Transverse colon (tissue), 3 donors: ENCODE measurements at regions not wholly inside any gene's neighbourhood (a gene's known extent, or its start where the extent isn't known, plus 50 kb on each side); places are given as distances from the start of the nearest gene placed in this dataset.

Experiments
- CTCF ChIP-seq, 5 experiments: fragments of 200-600 bp in 3 of 5; fragments of 450-650 bp in 2 of 5; sonication (generic) in 3 of 5; IDR thresholded peaks; 1 replicate in 2 of 5; 2 replicates in 3 of 5; pipeline ENCODE4 v1.5.1; 2016 to 2017; ENCODE audit warnings: antibody characterized with exemption in 5 of 5, inconsistent platforms in 3 of 5, mild to moderate bottlenecking in 2 of 5, moderate library complexity in 1 of 5
- EP300 ChIP-seq: sonication (generic); formaldehyde crosslinking; IDR thresholded peaks from one replicate; pipeline ENCODE4 v1.6.1; 2017; ENCODE audit warnings: antibody characterized with exemption, low read depth
- POLR2A ChIP-seq: fragments of 450-650 bp; IDR thresholded peaks from one replicate; pipeline ENCODE4 v1.6.1; 2016; ENCODE audit warnings: antibody characterized with exemption, mild to moderate bottlenecking, moderate library complexity

GRCh38 chr2:176725873-176726645, 456.8 kb downstream of the MTX2 start:
- TF ChIP-seq EP300 (no peak), CTCF (IDR thresholded peaks at IDR 0.05) (no peak), POLR2A (no peak)
